DOHH2 (cell line): ENCODE measurements at regions not wholly inside any gene's neighbourhood (a gene's known extent, or its start where the extent isn't known, plus 50 kb on each side); places are given as distances from the start of the nearest gene placed in this dataset.
"Not testable (repeated sequence)": the region's sequence is repeated elsewhere in the genome, so short reads cannot be mapped to it uniquely, and the experiment has no call there.

ENCODE experiments used
- H3F3A ChIP-seq: fragments of 200-600 bp; sonication (generic), shearing (Covaris generic); 2 replicates; pipeline ENCODE4 v1.6.0; 2016; ENCODE audit warnings: antibody characterized with exemption, mild to moderate bottlenecking; ENCODE audit not compliant: control insufficient read depth, insufficient read depth
- H3K27ac ChIP-seq: fragments of 200-600 bp; sonication (generic); 2 replicates; pipeline ENCODE4 v1.5.1; 2014; ENCODE audit warnings: low read depth, mild to moderate bottlenecking, low read length, moderate library complexity
- H3K27me3 ChIP-seq: fragments of 200-600 bp; sonication (generic); 2 replicates; pipeline ENCODE4 v1.6.1; 2014; ENCODE audit warnings: mild to moderate bottlenecking, low read length, mixed read lengths; ENCODE audit not compliant: control insufficient read depth
- H3K36me3 ChIP-seq: fragments of 200-600 bp; sonication (generic); 2 replicates; pipeline ENCODE4 v1.6.1; 2014; ENCODE audit warnings: mild to moderate bottlenecking, low read length, moderate library complexity, mixed read lengths; ENCODE audit not compliant: control insufficient read depth
- H3K4me1 ChIP-seq: fragments of 200-600 bp; sonication (generic); 2 replicates; pipeline ENCODE4 v1.6.1; 2014; ENCODE audit warnings: mild to moderate bottlenecking, low read length, mixed read lengths; ENCODE audit not compliant: control insufficient read depth
- H3K4me2 ChIP-seq: fragments of 200-600 bp; sonication (generic); 2 replicates; pipeline ENCODE4 v1.6.0; 2014; ENCODE audit warnings: mild to moderate bottlenecking, low read length, moderate library complexity
- H3K4me3 ChIP-seq: fragments of 200-600 bp; sonication (generic); 2 replicates; pipeline ENCODE4 v1.5.1; 2014; ENCODE audit warnings: mild to moderate bottlenecking, low read length, mixed read lengths
- H3K79me2 ChIP-seq: fragments of 200-600 bp; sonication (generic); 2 replicates; pipeline ENCODE4 v1.6.1; 2014; ENCODE audit warnings: mild to moderate bottlenecking, low read length, mixed read lengths; ENCODE audit not compliant: control insufficient read depth
- H3K9me2 ChIP-seq: fragments of 200-600 bp; sonication (generic); replicated peaks from 2 replicates; pipeline ENCODE4 v1.6.1; 2014; ENCODE audit warnings: mild to moderate bottlenecking, low read length, mixed read lengths; ENCODE audit not compliant: control insufficient read depth
- H3K9me3 ChIP-seq: fragments of 200-600 bp; sonication (generic); 2 replicates; pipeline ENCODE4 v1.6.1; 2014; ENCODE audit warnings: antibody characterized with exemption, low read length, mixed read lengths; ENCODE audit not compliant: control insufficient read depth, insufficient read depth
- H4K20me1 ChIP-seq: fragments of 200-600 bp; sonication (generic); 2 replicates; pipeline ENCODE4 v1.6.0; 2014; ENCODE audit warnings: low read depth, mild to moderate bottlenecking, antibody characterized with exemption, low read length, moderate library complexity; ENCODE audit not compliant: control insufficient read depth, insufficient read depth
- CTCF ChIP-seq: fragments of 200-600 bp; sonication (generic); IDR thresholded peaks from one replicate; pipeline ENCODE4 v1.5.1; 2014; ENCODE audit warnings: antibody characterized with exemption, mild to moderate bottlenecking, low read depth, low read length; ENCODE audit not compliant: poor library complexity, severe bottlenecking
- EZH2phosphoT487 ChIP-seq: fragments of 200-600 bp; sonication (generic); IDR thresholded peaks from 2 replicates; pipeline ENCODE4 v1.6.1; 2017; ENCODE audit warnings: borderline replicate concordance, mild to moderate bottlenecking, antibody characterized with exemption, low read length, moderate library complexity, mixed read lengths

GRCh38 chr11:69877235-69877634 is 58.0 kb upstream of the FGF3 start:
- Histone ChIP-seq H3K9me2 (no peaks in the 10 kb centered on the region), H3K79me2 (no peaks in the 10 kb centered on the region), H3K4me2 (no peak overlapping the region), H3K27me3 (no peaks in the 10 kb centered on the region), H3K4me3 (no peak overlapping the region), H3K27ac (no peak overlapping the region), H4K20me1 (no peaks in the 10 kb centered on the region), H3K36me3 (no peaks in the 10 kb centered on the region), H3K9me3 (no peaks in the 10 kb centered on the region), H3K4me1 (no peaks in the 10 kb centered on the region), H3F3A (no peaks in the 10 kb centered on the region)
- TF ChIP-seq CTCF = no peak
- no peak for TF ChIP-seq EZH2phosphoT487

GRCh38 chr11:69877704-69878103 is 58.5 kb upstream of the FGF3 start:
- H3K4me2 ChIP-seq, H3K79me2 ChIP-seq, H4K20me1 ChIP-seq, H3K36me3 ChIP-seq, H3K4me3 ChIP-seq, H3K9me3 ChIP-seq, H3F3A ChIP-seq, H3K9me2 ChIP-seq, H3K4me1 ChIP-seq, H3K27me3 ChIP-seq, H3K27ac ChIP-seq: not testable (repeated sequence)

GRCh38 chr11:69878144-69878883 is 59.1 kb upstream of the FGF3 start:
- no peaks in the 10 kb centered on the region for H3K27me3 ChIP-seq
- TF ChIP-seq EZH2phosphoT487 (no peak), CTCF (no peak)
- H3K4me1 ChIP-seq = no peaks in the 10 kb centered on the region

GRCh38 chr11:69878927-69879728 is 59.9 kb upstream of the FGF3 start:
- no peaks in the 10 kb centered on the region for H3K4me1 ChIP-seq
- H3F3A ChIP-seq = no peaks in the 10 kb centered on the region
- TF ChIP-seq CTCF (no peak), EZH2phosphoT487 (no peak)
- no peaks in the 10 kb centered on the region for H3K36me3 ChIP-seq
- no peak overlapping the region for H3K4me3 ChIP-seq
- H3K9me2 ChIP-seq = no peaks in the 10 kb centered on the region
- no peaks in the 10 kb centered on the region for H3K27me3 ChIP-seq
- no peaks in the 10 kb centered on the region for H4K20me1 ChIP-seq
- no peak overlapping the region for H3K4me2 ChIP-seq
- no peak overlapping the region for H3K27ac ChIP-seq
- H3K79me2 ChIP-seq = no peaks in the 10 kb centered on the region
- no peaks in the 10 kb centered on the region for H3K9me3 ChIP-seq

More at GRCh38 chr11:69878144-69878883, 59.1 kb upstream of the FGF3 start:
- H3K27ac ChIP-seq = no peak overlapping the region
- no peak overlapping the region for H3K4me2 ChIP-seq
- H3K36me3 ChIP-seq = no peaks in the 10 kb centered on the region
- H3K9me3 ChIP-seq = no peaks in the 10 kb centered on the region
- no peaks in the 10 kb centered on the region for H3K9me2 ChIP-seq
- no peaks in the 10 kb centered on the region for H3F3A ChIP-seq
- no peaks in the 10 kb centered on the region for H4K20me1 ChIP-seq
- no peaks in the 10 kb centered on the region for H3K79me2 ChIP-seq
- H3K4me3 ChIP-seq = no peak overlapping the region
